BJ (cell line): ENCODE measurements at regions not wholly inside any gene's neighbourhood (a gene's known extent, or its start where the extent isn't known, plus 50 kb on each side); places are given as distances from the start of the nearest gene placed in this dataset.

Source experiments
- CTCF ChIA-PET: fragments of 350-600 bp; formaldehyde crosslinking; extraction: SDS; loops from one replicate; lab custom pipeline; 2021; ENCODE audit warnings: antibody characterized with exemption, inconsistent platforms; lab: Yijun Ruan, JAX
- POLR2A ChIA-PET: fragments of 300-600 bp; sonication (Branson Sonifier 250); formaldehyde crosslinking; extraction: SDS; loops from one replicate; lab custom pipeline; 2021; ENCODE audit warnings: antibody characterized with exemption; lab: Charles Lee
- DNase-seq: peaks from one replicate; pipeline ENCODE4 v3.0.0-alpha.2; 2011; ENCODE audit warnings: low read depth
- H3K27me3 ChIP-seq: 2 replicates; pipeline ENCODE4 v1.6.0; 2011; ENCODE audit warnings: low read length; ENCODE audit not compliant: control insufficient read depth, insufficient read depth
- H3K36me3 ChIP-seq: 2 replicates; pipeline ENCODE4 v1.5.1; 2011; ENCODE audit warnings: low read length; ENCODE audit not compliant: control insufficient read depth, insufficient read depth
- H3K4me3 ChIP-seq: 2 replicates; pipeline ENCODE4 v1.5.1; 2011; ENCODE audit warnings: low read depth, mild to moderate bottlenecking, control low read depth, low read length
- CTCF ChIP-seq: IDR thresholded peaks from 2 replicates; pipeline ENCODE4 v1.5.1; 2011; ENCODE audit warnings: low read depth, mild to moderate bottlenecking, control low read depth, inconsistent platforms, low read length, moderate library complexity; ENCODE audit not compliant: insufficient read depth

DNA sequence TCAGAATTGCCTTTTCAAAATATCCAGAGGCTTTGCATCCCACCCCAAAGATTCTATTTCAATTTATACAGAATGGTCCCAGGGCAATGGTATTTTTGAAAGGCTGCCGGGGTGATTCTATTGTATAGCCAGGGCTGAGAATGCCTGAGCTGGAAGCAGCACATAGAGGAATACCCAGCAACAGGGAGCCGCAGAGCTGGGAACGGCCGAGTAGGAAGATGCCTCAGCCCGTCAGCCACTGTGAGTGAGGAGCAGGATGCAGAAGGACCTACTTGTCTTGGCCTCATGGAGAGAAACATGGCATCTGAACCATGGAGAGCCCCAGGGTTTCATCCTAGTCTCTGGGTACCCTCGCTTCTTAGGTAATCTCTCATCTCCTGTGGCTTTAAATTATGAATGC, 170.8 kb upstream of the FHL2 start:
- no peak for DNase-seq
- no peaks in the 10 kb centered on the region for H3K36me3 ChIP-seq
- POLR2A ChIA-PET: no interaction called here
- TF ChIP-seq CTCF: no peak
- CTCF ChIA-PET: no interaction called here
- no peak overlapping the region for H3K4me3 ChIP-seq
- H3K27me3 ChIP-seq: peaks cover 7% of the 10 kb centered on the region

GRCh38 chr2:105567996-105568494, 169.2 kb upstream of the FHL2 start:
- Histone ChIP-seq H3K4me3 (peak overlapping the region; percentile 30), H3K27me3 (peaks cover 12% of the 10 kb centered on the region), H3K36me3 (no peaks in the 10 kb centered on the region)
- no peak for DNase-seq
- ChIA-PET CTCF (no interaction called here), POLR2A (interaction anchor here (0.7 kb wide), 1 partner anchor 9 kb away, joined by 3 read pairs; no protein-coding TSS in a partner anchor)
- TF ChIP-seq CTCF: no peak

- H3K27me3 ChIP-seq: peaks cover 20% of the 10 kb centered on the region
- H3K36me3 ChIP-seq: no peaks in the 10 kb centered on the region
- no peak for DNase-seq
- CTCF ChIA-PET: interaction anchor here (1.4 to 2.4 kb wide), 2 partner anchors 11 to 16 kb away, joined by 5 read pairs; no protein-coding TSS in a partner anchor
- no peak for TF ChIP-seq CTCF
- POLR2A ChIA-PET: no interaction called here
- no peak overlapping the region for H3K4me3 ChIP-seq
Measured at GRCh38 chr2:105563000-105563719, 164.3 kb upstream of the FHL2 start.

DNA sequence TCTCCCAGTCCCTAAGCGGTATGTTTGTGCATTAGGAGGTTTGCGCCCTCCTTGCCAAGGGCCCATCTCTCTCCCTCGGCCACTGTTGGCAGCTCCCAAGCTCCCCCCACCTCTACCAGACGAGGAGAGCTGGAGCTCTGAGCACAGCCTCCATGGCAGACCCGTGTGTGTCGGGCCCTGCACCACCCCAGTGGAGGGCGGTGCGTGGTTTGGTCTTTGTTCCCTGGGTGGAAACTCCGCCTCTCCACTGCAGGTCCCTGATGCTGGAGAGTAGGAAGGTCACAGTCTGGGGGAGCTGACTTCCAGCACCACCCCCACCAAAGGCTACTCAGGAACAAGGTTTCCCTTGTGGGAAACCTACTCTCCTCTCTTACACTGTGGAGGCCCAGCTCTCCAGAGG, 162.6 kb upstream of the FHL2 start:
- Histone ChIP-seq H3K4me3 (no peak overlapping the region), H3K27me3 (peaks cover 23% of the 10 kb centered on the region), H3K36me3 (no peaks in the 10 kb centered on the region)
- CTCF ChIA-PET: interaction anchor here (0.9 kb wide), 1 partner anchor 15 kb away, joined by 3 read pairs; no protein-coding TSS in a partner anchor
- POLR2A ChIA-PET: no interaction called here
- no peak for TF ChIP-seq CTCF
- no peak for DNase-seq

GRCh38 chr2:105560157-105560556, 161.3 kb upstream of the FHL2 start:
- POLR2A ChIA-PET: no interaction called here
- TF ChIP-seq CTCF: no peak
- no peak overlapping the region for H3K4me3 ChIP-seq
- CTCF ChIA-PET: no interaction called here
- H3K27me3 ChIP-seq: peaks cover 23% of the 10 kb centered on the region
- no peak for DNase-seq
- H3K36me3 ChIP-seq: no peaks in the 10 kb centered on the region
